Vagina (tissue), 2 donors: ENCODE measurements at regions not wholly inside any gene's neighbourhood (a gene's known extent, or its start where the extent isn't known, plus 50 kb on each side); places are given as distances from the start of the nearest gene placed in this dataset.

Experiments used
- POLR2A ChIP-seq, 2 donors: fragments of 450-650 bp; IDR thresholded peaks; one replicate each; pipeline ENCODE4 v1.6.1; 2017; ENCODE audit warnings: antibody characterized with exemption in 2 of 2, mild to moderate bottlenecking in 2 of 2, moderate library complexity in 2 of 2
- POLR2AphosphoS5 ChIP-seq, 2 donors: sonication (generic); formaldehyde crosslinking; IDR thresholded peaks; one replicate each; pipeline ENCODE4 v1.9.0; 2017; ENCODE audit warnings: antibody characterized with exemption in 2 of 2, mild to moderate bottlenecking in 2 of 2, low read depth in 1 of 2; ENCODE audit not compliant: insufficient read depth in 1 of 2
- TF ChIP-seq, protein P1 (sequence below), 3 experiments: fragments of 450-650 bp in 2 of 3; fragments of 200-600 bp in 1 of 3; sonication (generic) in 1 of 3; IDR thresholded peaks; one replicate each; pipeline ENCODE4 v1.5.1; 2017 to 2019; ENCODE audit warnings: antibody characterized with exemption in 3 of 3, mild to moderate bottlenecking in 2 of 3, moderate library complexity in 2 of 3

DNA sequence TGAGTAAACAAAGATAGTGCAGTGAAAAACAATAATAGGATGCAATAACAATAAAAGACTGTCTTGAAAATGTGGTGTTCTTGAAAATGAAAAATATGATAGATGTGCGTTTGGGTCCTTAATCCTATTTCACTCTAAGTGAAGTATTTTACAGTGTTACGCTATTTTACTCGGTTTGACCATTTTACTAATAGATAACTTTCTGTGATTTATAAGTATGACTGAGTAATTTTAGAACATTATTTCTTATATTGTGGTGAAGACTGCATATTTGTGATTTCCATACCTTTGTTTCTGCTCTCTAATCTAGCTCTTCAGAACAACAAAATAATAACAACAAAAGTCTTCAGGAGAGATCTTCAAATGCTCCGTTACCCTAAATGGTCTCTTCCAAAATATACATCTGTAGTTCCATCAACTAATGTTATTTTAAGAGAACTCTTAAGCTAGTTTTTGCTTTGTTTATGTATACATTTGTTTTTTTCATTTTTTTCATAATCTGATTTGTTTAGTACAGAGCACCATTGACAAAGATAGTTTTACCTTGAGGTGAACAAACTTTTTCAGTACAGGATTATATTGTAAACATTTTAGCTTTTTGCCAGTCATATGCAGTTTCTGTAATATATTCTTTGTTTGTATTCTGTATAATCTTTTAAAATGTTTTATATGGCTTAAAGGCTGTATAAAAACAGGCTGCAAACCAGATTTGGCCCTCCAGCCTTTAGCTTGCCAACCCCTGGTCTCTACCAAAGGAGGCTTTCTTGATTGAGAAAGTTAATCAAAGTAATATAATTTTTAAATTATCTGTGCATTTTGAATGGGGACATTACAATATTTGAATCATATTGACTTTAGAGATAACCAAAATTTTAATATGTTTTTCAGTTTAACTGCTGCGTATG lies 1572.7 kb upstream of the PRR20A start:
- TF ChIP-seq, protein P1, sequence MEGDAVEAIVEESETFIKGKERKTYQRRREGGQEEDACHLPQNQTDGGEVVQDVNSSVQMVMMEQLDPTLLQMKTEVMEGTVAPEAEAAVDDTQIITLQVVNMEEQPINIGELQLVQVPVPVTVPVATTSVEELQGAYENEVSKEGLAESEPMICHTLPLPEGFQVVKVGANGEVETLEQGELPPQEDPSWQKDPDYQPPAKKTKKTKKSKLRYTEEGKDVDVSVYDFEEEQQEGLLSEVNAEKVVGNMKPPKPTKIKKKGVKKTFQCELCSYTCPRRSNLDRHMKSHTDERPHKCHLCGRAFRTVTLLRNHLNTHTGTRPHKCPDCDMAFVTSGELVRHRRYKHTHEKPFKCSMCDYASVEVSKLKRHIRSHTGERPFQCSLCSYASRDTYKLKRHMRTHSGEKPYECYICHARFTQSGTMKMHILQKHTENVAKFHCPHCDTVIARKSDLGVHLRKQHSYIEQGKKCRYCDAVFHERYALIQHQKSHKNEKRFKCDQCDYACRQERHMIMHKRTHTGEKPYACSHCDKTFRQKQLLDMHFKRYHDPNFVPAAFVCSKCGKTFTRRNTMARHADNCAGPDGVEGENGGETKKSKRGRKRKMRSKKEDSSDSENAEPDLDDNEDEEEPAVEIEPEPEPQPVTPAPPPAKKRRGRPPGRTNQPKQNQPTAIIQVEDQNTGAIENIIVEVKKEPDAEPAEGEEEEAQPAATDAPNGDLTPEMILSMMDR (IDR thresholded peaks at IDR 0.05), result no peak
- TF ChIP-seq POLR2AphosphoS5 (IDR thresholded peaks at IDR 0.05; ENCODE audit: insufficient read depth in 1 of 2, low read depth in 1 of 2) (no peak), POLR2A (IDR thresholded peaks at IDR 0.05) (no peak)
